ENCODE measurements at regions not wholly inside any gene's neighbourhood (a gene's known extent, or its start where the extent isn't known, plus 50 kb on each side); places are given as distances from the start of the nearest gene placed in this dataset.

GRCh38 chr3:70899816-70900215, 587.4 kb upstream of the MDFIC2 start:
- DNase-seq (ENCODE audit: low spot score) = no peak

- no peak for DNase-seq (ENCODE audit: low spot score)
Observed at GRCh38 chr3:70890020-70890394, 577.6 kb upstream of the MDFIC2 start.

DNA sequence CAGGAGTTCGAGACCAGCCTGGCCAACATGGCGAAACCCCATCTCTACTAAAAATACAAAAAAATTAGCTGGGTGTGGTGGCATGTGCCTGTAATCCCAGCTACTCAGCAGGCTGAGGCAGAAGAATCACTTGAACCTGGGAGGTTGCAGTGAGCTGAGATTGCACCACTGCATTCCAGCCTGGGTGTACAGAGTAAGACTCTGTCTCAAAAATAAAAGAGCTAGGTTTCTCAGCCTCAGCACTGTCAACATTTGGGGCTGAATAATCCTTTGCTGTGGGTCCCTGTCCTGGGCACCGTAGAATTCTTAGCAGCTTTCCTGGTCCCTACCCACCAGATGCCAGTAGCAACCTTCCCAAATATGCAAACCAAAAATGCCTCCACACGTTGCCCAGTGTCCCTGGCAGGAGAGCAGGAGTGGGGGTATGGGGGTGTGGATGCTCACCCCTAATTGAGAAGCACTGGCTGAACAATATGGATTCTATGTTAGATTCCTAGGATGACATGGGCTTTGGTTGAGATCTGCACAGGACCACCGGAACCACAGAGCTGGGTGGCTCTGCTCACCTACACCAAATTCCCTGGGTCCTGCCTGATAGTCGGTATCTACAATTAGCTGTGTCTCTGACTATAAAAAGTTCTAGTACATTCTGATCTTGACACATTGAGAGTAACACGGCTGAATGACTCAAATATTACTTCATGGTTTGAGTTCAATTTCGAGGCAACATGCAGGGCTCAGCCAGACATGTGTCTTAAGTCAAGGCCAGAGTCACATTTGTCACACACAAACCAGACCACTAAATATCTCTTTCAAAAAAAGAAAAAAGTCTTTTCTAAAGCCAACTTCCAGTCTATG, 577.0 kb upstream of the MDFIC2 start:
- no peak for DNase-seq (ENCODE audit: low spot score)

GRCh38 chr3:70885636-70886035, 573.2 kb upstream of the MDFIC2 start:
- DNase-seq (ENCODE audit: low spot score) = no peak

GRCh38 chr3:70882104-70882503, 569.7 kb upstream of the MDFIC2 start:
- DNase-seq (ENCODE audit: low spot score) = no peak

- no peak for DNase-seq (ENCODE audit: low spot score)
Observed at GRCh38 chr3:70880421-70880820, 568.0 kb upstream of the MDFIC2 start.

GRCh38 chr3:70876154-70876553, 563.7 kb upstream of the MDFIC2 start:
- DNase-seq (ENCODE audit: low spot score) = no peak

DNA sequence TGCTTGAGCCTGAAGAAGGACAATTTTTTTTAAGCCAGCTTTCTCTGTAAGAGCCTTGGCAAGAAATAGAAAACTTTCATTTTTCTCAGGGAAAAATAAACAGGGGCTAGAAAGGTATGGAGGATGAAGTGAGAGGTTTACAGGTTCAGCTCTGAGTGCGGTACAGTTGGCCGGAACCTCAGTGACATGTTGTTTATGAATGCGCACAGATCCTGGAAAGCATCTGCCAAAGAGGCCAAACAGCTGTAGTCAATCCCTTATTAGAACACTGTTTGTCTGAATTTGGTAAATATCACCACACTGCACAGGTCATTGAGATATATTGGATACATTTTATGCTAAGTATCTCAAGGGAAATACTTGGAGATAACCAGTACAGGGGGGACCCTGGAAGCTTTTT, 561.8 kb upstream of the MDFIC2 start:
- no peak for DNase-seq (ENCODE audit: low spot score)

DNA sequence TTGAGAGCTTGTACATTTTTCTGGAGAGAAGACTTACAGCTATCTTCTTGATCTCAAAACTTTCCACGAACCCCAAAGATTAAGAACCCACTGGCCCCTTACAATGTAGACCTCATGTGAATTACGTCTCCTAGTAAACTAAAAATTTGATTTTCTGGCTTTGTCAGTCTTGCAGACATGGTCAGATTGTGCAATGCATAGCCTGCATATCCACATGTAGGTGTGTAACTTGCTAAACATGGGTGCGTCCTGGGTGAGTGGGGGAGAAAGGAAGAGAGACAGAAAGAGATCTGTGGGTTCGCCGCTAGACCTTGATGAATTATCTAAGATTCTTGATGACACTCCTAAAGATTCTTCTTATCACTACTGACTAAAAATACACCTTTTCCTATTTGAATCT, 561.2 kb upstream of the MDFIC2 start:
- DNase-seq (ENCODE audit: low spot score) = no peak

DNA sequence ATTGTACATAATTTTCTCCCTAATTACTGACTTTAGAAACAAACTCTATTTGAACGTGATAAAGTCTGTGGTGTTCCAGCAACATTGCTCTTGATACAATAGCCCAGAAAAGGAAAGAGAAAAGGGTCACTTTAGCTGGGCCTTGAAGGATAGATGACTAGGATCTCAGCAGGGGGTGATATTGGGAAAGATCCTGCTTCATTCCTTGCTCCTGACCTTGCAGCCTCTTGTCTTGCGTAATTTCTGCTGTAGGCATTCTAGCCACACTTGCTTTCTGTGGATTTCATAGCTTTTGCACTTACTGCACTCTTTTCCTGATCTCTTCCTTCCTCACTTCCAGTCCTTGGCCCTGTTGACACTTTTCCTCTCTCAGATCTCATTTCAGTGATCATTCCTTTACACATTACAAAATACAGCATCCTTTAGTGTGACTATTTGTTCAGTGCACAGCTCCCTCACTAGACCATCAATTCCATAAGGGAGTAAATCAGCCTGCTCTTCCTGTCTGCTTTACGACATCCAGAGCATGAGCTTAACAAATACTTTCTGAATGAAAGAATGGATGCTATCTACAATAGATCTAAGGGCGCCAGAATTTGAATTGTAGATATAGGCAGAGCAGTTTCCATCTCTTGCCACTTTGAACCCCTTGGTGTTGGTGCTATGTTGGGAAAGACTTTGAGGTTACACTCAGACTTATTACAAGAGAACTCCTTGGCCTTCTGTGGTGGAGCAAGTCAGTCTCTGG, 559.6 kb upstream of the MDFIC2 start:
- no peak for DNase-seq (ENCODE audit: low spot score)

- DNase-seq (ENCODE audit: low spot score) = no peak
Observed at GRCh38 chr3:70870576-70870975, 558.1 kb upstream of the MDFIC2 start.

DNA sequence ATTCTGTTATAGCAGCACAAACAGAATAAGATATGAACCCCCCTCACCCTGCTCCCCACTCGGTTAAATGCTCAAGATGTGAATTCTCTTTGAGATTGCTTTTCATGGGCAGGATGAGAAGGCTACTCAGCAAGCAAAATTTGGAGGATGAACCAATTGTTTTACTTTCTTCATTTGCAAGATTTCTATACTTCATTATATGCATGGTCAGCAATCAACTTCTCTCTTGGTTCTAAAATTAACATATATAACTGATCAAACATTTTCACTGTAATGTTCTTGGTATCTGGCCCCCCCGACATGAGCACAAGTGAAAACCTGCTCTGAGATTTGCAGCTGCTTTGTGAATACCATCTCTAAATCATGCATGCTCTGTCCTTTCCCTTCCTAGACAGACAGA, 556.1 kb upstream of the MDFIC2 start:
- no peak for DNase-seq (ENCODE audit: low spot score)

- no peak for DNase-seq (ENCODE audit: low spot score)
Observed at GRCh38 chr3:70863049-70863448, 550.6 kb upstream of the MDFIC2 start.

- no peak for DNase-seq (ENCODE audit: low spot score)
Observed at GRCh38 chr3:70861855-70862254, 549.4 kb upstream of the MDFIC2 start.

GRCh38 chr3:70861234-70861633, 548.8 kb upstream of the MDFIC2 start:
- DNase-seq (ENCODE audit: low spot score) = no peak

DNA sequence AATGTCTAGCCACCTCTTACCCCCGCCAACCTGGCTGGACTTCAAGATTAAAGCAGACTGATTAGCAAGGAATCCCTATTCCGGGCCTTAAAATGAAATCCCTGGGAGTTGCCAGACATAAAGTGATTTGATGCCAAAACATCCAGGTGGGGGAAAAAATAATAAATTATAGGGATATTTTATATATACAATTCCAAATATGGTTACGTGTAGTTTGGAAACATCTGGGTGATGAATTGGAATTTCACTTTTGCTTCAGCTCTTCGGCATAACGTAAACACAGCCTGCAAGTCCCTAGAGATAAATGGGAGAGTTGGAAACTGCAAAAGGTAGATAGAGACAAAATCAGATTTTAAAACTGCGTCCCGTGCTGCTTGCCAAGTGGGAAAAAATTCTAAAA, 545.5 kb upstream of the MDFIC2 start:
- DNase-seq (ENCODE audit: low spot score) = no peak

DNA sequence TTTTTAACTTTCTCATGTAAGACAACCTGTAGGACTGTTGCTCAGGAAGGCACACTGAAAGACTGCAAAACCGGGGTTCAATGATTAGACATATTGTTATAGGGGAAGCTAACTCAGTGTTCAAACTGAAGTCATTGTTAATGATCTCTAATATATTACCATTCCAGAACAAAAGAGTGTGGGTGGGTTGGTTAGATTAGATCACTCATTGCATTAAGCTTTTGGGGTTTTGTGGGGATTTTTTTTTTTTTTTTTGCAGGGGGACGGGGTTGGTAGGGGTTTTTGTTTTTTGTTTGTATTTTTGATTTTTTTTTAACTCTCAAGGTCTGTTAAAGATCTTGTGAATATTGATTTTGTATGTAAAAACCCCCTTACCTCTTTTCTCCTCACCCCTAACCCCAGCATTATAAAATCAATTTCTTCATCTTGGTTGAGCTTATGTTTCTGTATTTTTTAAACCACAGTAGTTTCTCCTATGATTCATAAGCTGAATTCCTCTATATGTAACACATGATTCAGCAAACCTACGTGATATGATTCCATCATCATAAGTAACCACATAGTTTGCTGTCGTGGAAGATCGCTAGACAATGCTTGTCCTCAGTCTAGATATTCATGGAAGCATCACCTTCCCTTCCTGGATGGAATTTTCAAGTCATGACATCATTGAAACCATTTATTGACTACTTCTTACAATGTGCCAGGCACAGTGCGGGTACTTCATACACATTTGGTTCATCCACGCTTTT, 544.1 kb upstream of the MDFIC2 start:
- DNase-seq (ENCODE audit: low spot score) = no peak

DNA sequence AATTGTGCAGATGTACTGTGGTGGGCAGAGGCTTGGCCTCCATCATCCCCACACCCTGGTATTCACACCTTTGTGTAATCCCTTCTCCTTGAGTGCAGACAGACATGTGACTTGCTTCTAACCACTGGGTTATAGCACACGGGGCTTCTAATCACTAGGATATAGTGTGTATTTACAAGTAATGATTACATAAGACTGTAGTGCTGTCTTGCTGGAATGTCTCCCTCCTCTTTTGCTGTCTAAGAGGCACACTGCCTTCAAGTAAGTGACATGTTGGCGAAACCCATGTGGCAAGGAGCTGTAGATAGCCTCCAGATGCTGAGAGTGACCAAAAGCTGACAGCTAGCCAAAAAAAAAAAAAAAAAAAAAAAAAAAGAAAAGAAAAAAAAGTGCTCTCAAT, 542.7 kb upstream of the MDFIC2 start:
- DNase-seq (ENCODE audit: low spot score) = no peak

DNA sequence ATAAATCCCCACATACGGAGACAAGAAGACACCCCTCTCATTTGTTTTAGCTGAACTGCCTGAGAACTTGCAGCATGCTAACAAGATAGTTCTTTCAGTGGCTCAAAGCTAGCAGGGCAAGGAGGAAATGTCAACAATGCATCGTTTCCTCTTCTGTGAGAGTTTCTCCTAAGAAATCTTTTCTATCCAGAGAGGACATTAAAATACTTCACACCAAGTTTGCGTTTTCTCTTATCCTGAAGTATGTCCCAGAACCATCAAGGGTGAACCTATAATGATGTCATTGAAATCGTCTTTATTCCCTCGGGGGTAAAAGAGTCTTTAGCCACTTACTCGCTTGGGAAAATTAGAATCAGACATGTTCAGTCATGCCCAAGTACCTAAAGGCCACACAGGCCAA, 541.7 kb upstream of the MDFIC2 start:
- no peak for DNase-seq (ENCODE audit: low spot score)

- no peak for DNase-seq (ENCODE audit: low spot score)
Observed at GRCh38 chr3:70853161-70853944, 540.9 kb upstream of the MDFIC2 start.

DNA sequence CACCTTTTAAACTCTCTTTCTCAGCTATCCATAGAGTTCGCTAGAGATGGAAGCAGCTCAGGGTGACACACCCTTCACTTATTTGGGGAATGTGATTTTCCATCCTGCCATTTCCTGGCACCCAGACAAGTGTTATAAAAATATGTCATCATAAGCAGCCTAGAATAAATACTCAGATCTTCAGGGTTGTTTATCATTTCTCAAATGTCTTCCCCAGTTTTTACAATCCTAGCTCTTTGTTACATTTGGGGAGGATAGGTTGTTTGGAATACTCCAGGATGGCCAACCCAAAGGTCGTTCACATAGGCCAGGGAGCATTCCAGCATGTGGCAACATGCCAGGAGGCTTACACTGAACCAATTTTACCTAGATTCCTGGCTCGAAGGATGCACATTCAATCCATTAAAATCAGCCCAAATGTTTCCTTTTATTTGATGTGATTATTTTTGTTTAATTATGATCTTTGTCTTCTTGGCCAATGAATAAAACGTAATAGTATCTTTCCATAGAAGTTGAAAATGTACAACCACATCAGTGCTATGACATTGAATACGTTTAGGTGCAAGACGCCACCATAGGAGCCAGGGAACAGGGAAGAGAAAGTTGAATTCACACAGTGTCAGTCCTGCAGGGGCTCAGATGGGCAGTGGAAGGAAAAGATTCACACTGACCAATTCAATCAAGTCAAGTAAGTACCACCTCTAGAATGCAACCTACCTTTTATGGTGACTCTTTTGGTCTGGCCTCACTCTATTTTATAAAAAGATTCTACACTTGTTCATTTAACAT, 537.7 kb upstream of the MDFIC2 start:
- DNase-seq (ENCODE audit: low spot score) = no peak

All from iPS-NIHi11 (cell line).